RWPE2 (cell line): ENCODE measurements at regions not wholly inside any gene's neighbourhood (a gene's known extent, or its start where the extent isn't known, plus 50 kb on each side); places are given as distances from the start of the nearest gene placed in this dataset.

ENCODE experiments used
- ATAC-seq: fragments of 200-7000 bp; cut with Tn5 transposase; 3 replicates; pipeline ENCODE4 v1.9.1; 2021; ENCODE audit warnings: low read depth
- DNase-seq: peaks from one replicate; pipeline ENCODE4 v3.0.0-alpha.2; 2020; ENCODE audit warnings: low spot score
- H3K27ac ChIP-seq: fragments of 450-650 bp; 2 replicates; pipeline ENCODE4 v1.5.1; 2017; ENCODE audit warnings: mild to moderate bottlenecking; ENCODE audit not compliant: poor library complexity, severe bottlenecking
- H3K27me3 ChIP-seq: fragments of 250-450 bp; sonication (Bioruptor Pico); 2 replicates; pipeline ENCODE4 v1.5.1; 2021; ENCODE audit warnings: mild to moderate bottlenecking, moderate library complexity; ENCODE audit not compliant: insufficient read depth, poor library complexity, severe bottlenecking
- H3K36me3 ChIP-seq: fragments of 250-450 bp; sonication (Bioruptor Pico); 2 replicates; pipeline ENCODE4 v1.5.1; 2020; ENCODE audit warnings: low read depth, mild to moderate bottlenecking, moderate library complexity
- H3K4me1 ChIP-seq: fragments of 250-450 bp; sonication (Bioruptor Pico); 2 replicates; pipeline ENCODE4 v1.5.1; 2021; ENCODE audit warnings: mild to moderate bottlenecking, moderate library complexity; ENCODE audit not compliant: insufficient read depth, poor library complexity, severe bottlenecking
- H3K4me3 ChIP-seq: fragments of 250-450 bp; sonication (Bioruptor Pico); 2 replicates; pipeline ENCODE4 v1.5.1; 2021; ENCODE audit warnings: mild to moderate bottlenecking, moderate library complexity; ENCODE audit not compliant: severe bottlenecking
- H3K9me3 ChIP-seq: fragments of 250-450 bp; sonication (Bioruptor Pico); 2 replicates; pipeline ENCODE4 v1.5.1; 2021; ENCODE audit warnings: mild to moderate bottlenecking, moderate library complexity; ENCODE audit not compliant: severe bottlenecking
- TF ChIP-seq, protein P1 (sequence below): fragments of 450-650 bp; IDR thresholded peaks from one replicate; pipeline ENCODE4 v1.5.1; 2017; ENCODE audit warnings: mild to moderate bottlenecking, moderate library complexity; ENCODE audit not compliant: poor library complexity, severe bottlenecking

DNA sequence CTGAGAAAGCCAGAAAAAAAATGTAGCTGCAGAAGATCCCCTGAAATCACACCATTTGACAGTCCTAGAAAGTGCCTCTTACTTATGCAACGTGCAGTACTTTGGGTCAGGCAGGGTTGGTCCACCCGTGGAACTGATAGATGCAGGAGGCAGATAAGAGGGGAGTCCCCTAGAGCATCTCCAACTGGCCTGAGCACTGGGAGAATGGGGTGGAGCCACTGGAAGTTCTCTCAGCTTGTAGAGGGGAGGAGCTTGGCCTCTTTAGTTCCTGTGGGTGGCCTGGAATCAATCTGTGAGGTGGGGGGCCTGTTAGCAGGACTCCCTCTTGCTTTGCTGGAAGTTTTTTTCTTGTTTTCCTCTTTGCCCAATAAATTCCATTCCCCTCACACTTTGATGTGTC lies 335.7 kb upstream of the NCAM2 start:
- no peaks in the 10 kb centered on the region for H3K4me1 ChIP-seq
- H3K4me3 ChIP-seq, result no peak overlapping the region
- ATAC-seq, result no peak
- H3K27me3 ChIP-seq, result no peaks in the 10 kb centered on the region
- no peak overlapping the region for H3K27ac ChIP-seq
- TF ChIP-seq, protein P1, sequence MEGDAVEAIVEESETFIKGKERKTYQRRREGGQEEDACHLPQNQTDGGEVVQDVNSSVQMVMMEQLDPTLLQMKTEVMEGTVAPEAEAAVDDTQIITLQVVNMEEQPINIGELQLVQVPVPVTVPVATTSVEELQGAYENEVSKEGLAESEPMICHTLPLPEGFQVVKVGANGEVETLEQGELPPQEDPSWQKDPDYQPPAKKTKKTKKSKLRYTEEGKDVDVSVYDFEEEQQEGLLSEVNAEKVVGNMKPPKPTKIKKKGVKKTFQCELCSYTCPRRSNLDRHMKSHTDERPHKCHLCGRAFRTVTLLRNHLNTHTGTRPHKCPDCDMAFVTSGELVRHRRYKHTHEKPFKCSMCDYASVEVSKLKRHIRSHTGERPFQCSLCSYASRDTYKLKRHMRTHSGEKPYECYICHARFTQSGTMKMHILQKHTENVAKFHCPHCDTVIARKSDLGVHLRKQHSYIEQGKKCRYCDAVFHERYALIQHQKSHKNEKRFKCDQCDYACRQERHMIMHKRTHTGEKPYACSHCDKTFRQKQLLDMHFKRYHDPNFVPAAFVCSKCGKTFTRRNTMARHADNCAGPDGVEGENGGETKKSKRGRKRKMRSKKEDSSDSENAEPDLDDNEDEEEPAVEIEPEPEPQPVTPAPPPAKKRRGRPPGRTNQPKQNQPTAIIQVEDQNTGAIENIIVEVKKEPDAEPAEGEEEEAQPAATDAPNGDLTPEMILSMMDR, result no peak
- no peaks in the 10 kb centered on the region for H3K9me3 ChIP-seq
- H3K36me3 ChIP-seq, result no peaks in the 10 kb centered on the region
- DNase-seq, result no peak

DNA sequence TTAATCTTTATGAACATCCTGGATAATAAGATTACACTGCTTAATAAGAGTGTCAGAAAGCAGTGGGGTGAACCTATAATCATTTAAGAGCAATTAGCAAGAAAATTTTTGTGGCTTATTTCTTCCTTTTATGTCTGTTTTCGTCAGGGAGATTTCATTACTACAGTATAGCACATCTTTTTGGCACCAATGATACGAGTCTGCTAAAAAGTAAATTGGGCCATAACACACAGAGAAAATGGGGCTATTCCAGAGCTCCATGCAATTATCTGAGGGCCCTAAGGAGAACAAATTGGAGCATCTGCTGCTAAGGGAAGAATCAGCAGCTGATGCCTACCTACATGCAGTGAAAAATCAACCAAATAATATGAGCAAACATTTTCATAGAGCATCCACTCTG lies 330.3 kb upstream of the NCAM2 start:
- H3K27ac ChIP-seq, result no peak overlapping the region
- TF ChIP-seq, protein P1, result no peak
- no peak for DNase-seq
- H3K9me3 ChIP-seq, result no peaks in the 10 kb centered on the region
- no peak overlapping the region for H3K4me3 ChIP-seq
- no peak for ATAC-seq
- no peaks in the 10 kb centered on the region for H3K27me3 ChIP-seq
- no peaks in the 10 kb centered on the region for H3K4me1 ChIP-seq
- no peaks in the 10 kb centered on the region for H3K36me3 ChIP-seq

DNA sequence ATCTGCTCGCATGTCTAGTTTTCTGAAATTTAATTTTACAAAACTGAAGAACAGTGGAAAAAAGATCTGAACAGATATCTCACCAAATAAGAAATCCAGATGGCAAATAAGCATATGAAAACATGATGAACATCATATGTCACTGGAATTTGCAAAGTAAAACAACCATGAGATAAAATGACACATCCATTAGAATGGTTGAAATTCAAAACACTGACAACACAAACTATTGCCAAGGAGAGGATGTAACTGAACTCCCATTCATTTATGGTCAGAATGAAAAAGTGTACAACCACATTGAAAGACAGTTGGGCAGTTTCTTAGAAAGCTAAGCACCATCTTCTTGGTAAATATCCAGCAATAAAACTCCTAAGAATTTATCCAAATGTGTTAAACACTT lies 312.7 kb upstream of the NCAM2 start:
- Histone ChIP-seq H3K27me3 (peaks cover 17% of the 10 kb centered on the region), H3K9me3 (no peaks in the 10 kb centered on the region), H3K36me3 (no peaks in the 10 kb centered on the region), H3K4me3 (no peak overlapping the region), H3K4me1 (no peaks in the 10 kb centered on the region), H3K27ac (no peak overlapping the region)
- TF ChIP-seq, protein P1, result no peak
- DNase-seq (no peak), ATAC-seq (no peak)

DNA sequence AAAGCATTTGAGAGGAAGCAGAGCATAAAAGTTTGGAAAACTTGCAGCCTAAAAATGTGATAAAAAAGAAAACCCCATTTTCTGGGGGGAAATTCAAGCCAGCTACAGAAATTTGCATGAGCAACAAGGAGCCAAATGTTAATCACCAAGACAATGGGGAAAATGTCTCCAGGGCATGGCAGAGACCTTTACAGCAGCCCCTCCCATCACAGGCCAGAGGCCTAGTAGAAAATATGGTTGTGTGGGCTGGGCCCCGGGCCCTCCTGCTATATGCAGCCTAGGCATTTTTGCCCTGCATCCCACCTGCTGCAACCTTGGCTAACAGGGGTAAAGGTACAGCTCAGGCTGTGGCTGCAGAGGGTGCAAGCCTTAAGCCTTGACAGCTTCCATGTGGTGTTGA lies 299.6 kb upstream of the NCAM2 start:
- ATAC-seq, result no peak
- Histone ChIP-seq H3K4me1 (no peaks in the 10 kb centered on the region), H3K27ac (no peak overlapping the region), H3K4me3 (no peak overlapping the region), H3K36me3 (no peaks in the 10 kb centered on the region), H3K9me3 (no peaks in the 10 kb centered on the region), H3K27me3 (peaks cover 13% of the 10 kb centered on the region)
- DNase-seq, result no peak
- TF ChIP-seq, protein P1, result no peak

DNA sequence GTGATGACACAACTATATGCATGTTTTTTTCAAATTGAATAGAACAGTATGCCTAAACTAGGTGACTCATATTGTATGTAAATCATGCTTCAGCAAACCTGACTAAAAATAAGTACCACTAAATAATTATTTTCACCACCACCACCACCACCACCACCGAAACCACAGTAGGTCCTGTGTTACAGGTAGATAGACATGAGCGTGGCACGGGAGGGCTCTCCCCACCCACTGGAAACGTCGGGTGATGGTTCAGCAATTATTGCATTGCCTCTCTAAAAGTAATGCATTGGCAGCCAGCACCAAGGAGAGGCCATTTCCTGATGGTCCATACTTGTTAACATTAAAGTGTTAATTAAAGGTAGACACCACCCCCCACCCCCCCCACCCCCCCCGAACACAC lies 297.0 kb upstream of the NCAM2 start:
- H3K27ac ChIP-seq, result no peak overlapping the region

More for the DNA sequence above, 297.0 kb upstream of the NCAM2 start:
- Histone ChIP-seq H3K36me3 (no peaks in the 10 kb centered on the region), H3K27me3 (peaks cover 6% of the 10 kb centered on the region), H3K4me3 (no peak overlapping the region), H3K4me1 (no peaks in the 10 kb centered on the region), H3K9me3 (no peaks in the 10 kb centered on the region)
- DNase-seq, result no peak
- TF ChIP-seq, protein P1, result no peak
- no peak for ATAC-seq
